ENCODE measurements at regions not wholly inside any gene's neighbourhood (a gene's known extent, or its start where the extent isn't known, plus 50 kb on each side); places are given as distances from the start of the nearest gene placed in this dataset.

DNA sequence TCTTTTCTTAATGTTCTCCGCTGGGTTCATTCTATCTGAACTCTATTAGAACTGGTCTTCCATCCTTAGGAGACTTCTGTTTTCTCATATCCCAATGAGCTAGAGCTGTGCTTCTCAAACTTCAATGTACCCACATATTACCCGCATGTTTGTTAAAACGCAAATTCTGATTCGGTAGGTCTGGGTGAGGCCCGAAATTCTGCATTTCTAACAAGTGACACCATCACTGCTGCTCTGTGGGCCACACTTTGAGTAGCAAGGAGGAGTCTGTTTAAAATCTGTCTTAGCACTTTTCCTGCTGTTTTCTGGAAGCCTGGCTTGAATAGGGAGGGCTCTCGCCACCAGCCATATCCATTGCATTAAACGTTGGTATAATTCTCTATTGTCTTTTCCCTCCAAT, 151.9 kb upstream of the CLINT1 start:
- Mint-ChIP-seq H3K4me3 (no peak overlapping the region), H3K27ac (no peak overlapping the region), H3K36me3 (no peaks in the 10 kb centered on the region), H3K27me3 (ENCODE audit: low read depth in 2 of 2) (peaks cover 12 to 23% of the 10 kb centered on the region in 2 donors), H3K9me3 (no peaks in the 10 kb centered on the region), H3K4me1 (no peaks in the 10 kb centered on the region)
- WGBS (ENCODE audit: insufficient coverage), result 96% methylated on average over 6 of the region's 7 CpGs
- Histone ChIP-seq H3K36me3 (ENCODE audit: control insufficient read depth, insufficient read depth, low read length) (no peaks in the 10 kb centered on the region), H3K4me3 (ENCODE audit: low read length) (no peak overlapping the region), H3K27me3 (ENCODE audit: control insufficient read depth, insufficient read depth, low read length) (no peaks in the 10 kb centered on the region), H3K9me3 (ENCODE audit: control insufficient read depth, insufficient read depth, low read length) (no peaks in the 10 kb centered on the region), H3K27ac (ENCODE audit: low read length) (no peak overlapping the region), H3K4me1 (ENCODE audit: control insufficient read depth, insufficient read depth, low read length) (no peaks in the 10 kb centered on the region)
- ATAC-seq (no peak), DNase-seq (no peak)
- TF ChIP-seq, protein P1, sequence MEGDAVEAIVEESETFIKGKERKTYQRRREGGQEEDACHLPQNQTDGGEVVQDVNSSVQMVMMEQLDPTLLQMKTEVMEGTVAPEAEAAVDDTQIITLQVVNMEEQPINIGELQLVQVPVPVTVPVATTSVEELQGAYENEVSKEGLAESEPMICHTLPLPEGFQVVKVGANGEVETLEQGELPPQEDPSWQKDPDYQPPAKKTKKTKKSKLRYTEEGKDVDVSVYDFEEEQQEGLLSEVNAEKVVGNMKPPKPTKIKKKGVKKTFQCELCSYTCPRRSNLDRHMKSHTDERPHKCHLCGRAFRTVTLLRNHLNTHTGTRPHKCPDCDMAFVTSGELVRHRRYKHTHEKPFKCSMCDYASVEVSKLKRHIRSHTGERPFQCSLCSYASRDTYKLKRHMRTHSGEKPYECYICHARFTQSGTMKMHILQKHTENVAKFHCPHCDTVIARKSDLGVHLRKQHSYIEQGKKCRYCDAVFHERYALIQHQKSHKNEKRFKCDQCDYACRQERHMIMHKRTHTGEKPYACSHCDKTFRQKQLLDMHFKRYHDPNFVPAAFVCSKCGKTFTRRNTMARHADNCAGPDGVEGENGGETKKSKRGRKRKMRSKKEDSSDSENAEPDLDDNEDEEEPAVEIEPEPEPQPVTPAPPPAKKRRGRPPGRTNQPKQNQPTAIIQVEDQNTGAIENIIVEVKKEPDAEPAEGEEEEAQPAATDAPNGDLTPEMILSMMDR (IDR thresholded peaks at IDR 0.05), result no peak
- intact Hi-C loops (cut with micrococcal nuclease), result no loop called here

DNA sequence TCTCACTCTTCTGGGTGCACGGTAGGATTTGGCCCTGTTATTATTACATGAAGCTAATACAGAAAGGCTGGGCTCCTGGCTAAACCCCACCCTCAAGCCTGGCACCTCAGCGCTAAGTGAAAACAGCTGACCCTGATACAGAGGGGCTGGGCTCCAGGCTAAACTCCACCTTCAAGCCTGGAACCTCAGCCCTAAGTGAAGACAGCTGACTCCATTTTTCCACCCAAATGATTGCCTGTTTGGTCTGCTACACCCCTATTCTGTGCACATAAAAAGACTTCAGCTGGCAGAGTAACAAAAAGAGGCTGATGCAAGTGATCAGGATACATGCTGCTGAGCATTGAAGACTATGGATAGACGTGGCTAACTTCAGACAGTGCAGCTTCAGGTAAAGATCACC, 148.4 kb upstream of the CLINT1 start:
- Histone ChIP-seq H3K4me3 (ENCODE audit: low read length) (no peak overlapping the region), H3K4me1 (ENCODE audit: control insufficient read depth, insufficient read depth, low read length) (no peaks in the 10 kb centered on the region), H3K27ac (ENCODE audit: low read length) (no peak overlapping the region), H3K9me3 (ENCODE audit: control insufficient read depth, insufficient read depth, low read length) (no peaks in the 10 kb centered on the region), H3K36me3 (ENCODE audit: control insufficient read depth, insufficient read depth, low read length) (no peaks in the 10 kb centered on the region), H3K27me3 (ENCODE audit: control insufficient read depth, insufficient read depth, low read length) (no peaks in the 10 kb centered on the region)
- Mint-ChIP-seq H3K27me3 (ENCODE audit: low read depth in 2 of 2) (peaks cover 7 to 31% of the 10 kb centered on the region in 2 donors), H3K9me3 (no peaks in the 10 kb centered on the region), H3K4me1 (no peaks in the 10 kb centered on the region), H3K27ac (no peak overlapping the region), H3K4me3 (no peak overlapping the region), H3K36me3 (no peaks in the 10 kb centered on the region)
- intact Hi-C loops (cut with micrococcal nuclease), result no loop called here
- ATAC-seq (no peak), DNase-seq (no peak)
- 90% methylated on average over 3 of the region's 3 CpGs for WGBS (ENCODE audit: insufficient coverage)
- TF ChIP-seq, protein P1 (IDR thresholded peaks at IDR 0.05), result no peak

DNA sequence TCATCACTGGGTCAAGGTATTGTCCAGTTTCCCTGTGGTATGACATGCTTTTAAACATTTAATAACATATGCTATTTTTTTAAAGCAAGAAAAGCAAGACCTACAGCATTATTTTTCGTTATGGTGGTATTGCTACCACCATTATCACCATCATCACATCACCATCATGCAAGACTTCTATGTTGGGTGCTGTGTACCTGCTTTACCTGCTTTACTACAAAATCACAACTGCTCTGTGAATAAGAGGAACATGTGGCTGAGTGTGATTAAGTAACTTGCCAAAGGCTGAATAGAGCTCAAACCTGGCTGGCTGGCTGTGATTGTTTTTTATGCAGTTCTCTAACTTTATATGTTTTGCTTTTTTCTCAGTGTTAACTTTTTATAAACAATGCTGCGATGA, 140.8 kb upstream of the CLINT1 start:
- H3K27ac ChIP-seq (ENCODE audit: low read length), result no peak overlapping the region
- intact Hi-C loops (cut with micrococcal nuclease), result no loop called here
- H3K36me3 Mint-ChIP-seq, result no peaks in the 10 kb centered on the region
- H3K4me3 ChIP-seq (ENCODE audit: low read length), result no peak overlapping the region
- H3K4me1 ChIP-seq (ENCODE audit: control insufficient read depth, insufficient read depth, low read length), result peaks cover 6% of the 10 kb centered on the region
- H3K4me3 Mint-ChIP-seq, result no peak overlapping the region
- TF ChIP-seq, protein P1 (IDR thresholded peaks at IDR 0.05), result no peak
- H3K9me3 ChIP-seq (ENCODE audit: control insufficient read depth, insufficient read depth, low read length), result no peaks in the 10 kb centered on the region
- no peak for DNase-seq
- 100% methylated on average over 1 of the region's 2 CpGs for WGBS (ENCODE audit: insufficient coverage)
- no peaks in the 10 kb centered on the region for H3K36me3 ChIP-seq (ENCODE audit: control insufficient read depth, insufficient read depth, low read length)
- peaks cover 13 to 64% of the 10 kb centered on the region in 2 donors for H3K27me3 Mint-ChIP-seq (ENCODE audit: low read depth in 2 of 2)
- H3K27me3 ChIP-seq (ENCODE audit: control insufficient read depth, insufficient read depth, low read length), result peaks cover 12% of the 10 kb centered on the region
- no peak overlapping the region for H3K27ac Mint-ChIP-seq
- H3K9me3 Mint-ChIP-seq, result no peaks in the 10 kb centered on the region
- peaks cover 5% of the 10 kb centered on the region in 2 donors for H3K4me1 Mint-ChIP-seq
- ATAC-seq, result no peak

DNA sequence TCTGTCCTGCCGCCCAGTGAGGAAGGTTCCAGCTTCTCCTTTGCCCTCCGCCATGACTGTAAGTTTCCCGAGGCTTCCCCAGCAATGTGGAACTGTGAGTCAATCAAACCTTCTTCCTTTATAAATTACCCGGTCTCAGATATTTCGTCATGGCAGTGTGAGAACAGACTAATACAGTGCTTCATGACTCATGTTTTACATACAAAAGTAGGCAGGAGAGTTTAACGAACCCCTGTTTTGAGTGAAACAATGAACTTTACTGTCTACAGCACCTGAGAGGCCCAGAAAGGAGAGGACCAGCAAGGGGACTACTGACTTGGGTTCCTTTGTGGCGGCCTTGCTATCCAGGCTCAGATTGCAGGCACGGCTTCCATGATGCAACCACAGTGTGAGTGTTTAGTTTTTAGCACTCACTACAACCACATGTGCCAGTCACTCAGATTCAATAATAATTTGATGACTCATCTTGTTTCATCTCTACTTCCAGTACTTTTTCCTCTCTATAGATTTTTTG, 139.1 kb upstream of the CLINT1 start:
- H3K4me1 Mint-ChIP-seq, result peaks cover 12 to 13% of the 10 kb centered on the region in 2 donors
- no peak overlapping the region for H3K4me3 ChIP-seq (ENCODE audit: low read length)
- no peaks in the 10 kb centered on the region for H3K9me3 Mint-ChIP-seq
- no peak overlapping the region for H3K27ac Mint-ChIP-seq
- ATAC-seq (no peak), DNase-seq (no peak)
- H3K9me3 ChIP-seq (ENCODE audit: control insufficient read depth, insufficient read depth, low read length), result no peaks in the 10 kb centered on the region
- TF ChIP-seq, protein P1 (IDR thresholded peaks at IDR 0.05), result no peak
- no peaks in the 10 kb centered on the region for H3K36me3 Mint-ChIP-seq
- peaks cover 23 to 67% of the 10 kb centered on the region in 2 donors for H3K27me3 Mint-ChIP-seq (ENCODE audit: low read depth in 2 of 2)
- WGBS (ENCODE audit: insufficient coverage), result 89% methylated on average over 8 of the region's 8 CpGs
- intact Hi-C loops (cut with micrococcal nuclease), result no loop called here
- H3K27ac ChIP-seq (ENCODE audit: low read length), result no peak overlapping the region
- H3K4me3 Mint-ChIP-seq, result no peak overlapping the region
- peaks cover 19% of the 10 kb centered on the region for H3K4me1 ChIP-seq (ENCODE audit: control insufficient read depth, insufficient read depth, low read length)
- H3K36me3 ChIP-seq (ENCODE audit: control insufficient read depth, insufficient read depth, low read length), result no peaks in the 10 kb centered on the region
- peaks cover 12% of the 10 kb centered on the region for H3K27me3 ChIP-seq (ENCODE audit: control insufficient read depth, insufficient read depth, low read length)

Measured in natural killer cell (primary cell).